DND-41 (cell line): ENCODE measurements at regions not wholly inside any gene's neighbourhood (a gene's known extent, or its start where the extent isn't known, plus 50 kb on each side); places are given as distances from the start of the nearest gene placed in this dataset.

Experiments used
- EZH2 ChIP-seq: IDR thresholded peaks from 3 replicates; pipeline ENCODE4 v1.6.1; 2012; ENCODE audit warnings: borderline replicate concordance, low read depth, mild to moderate bottlenecking, moderate library complexity, low read length, inconsistent platforms; ENCODE audit not compliant: severe bottlenecking
- TF ChIP-seq, protein P1 (sequence below): IDR thresholded peaks from 2 replicates; pipeline ENCODE4 v1.5.1; 2012; ENCODE audit warnings: borderline replicate concordance, low read length, moderate library complexity, mild to moderate bottlenecking; ENCODE audit not compliant: poor library complexity, severe bottlenecking; ENCODE audit errors: extremely low read depth

DNA sequence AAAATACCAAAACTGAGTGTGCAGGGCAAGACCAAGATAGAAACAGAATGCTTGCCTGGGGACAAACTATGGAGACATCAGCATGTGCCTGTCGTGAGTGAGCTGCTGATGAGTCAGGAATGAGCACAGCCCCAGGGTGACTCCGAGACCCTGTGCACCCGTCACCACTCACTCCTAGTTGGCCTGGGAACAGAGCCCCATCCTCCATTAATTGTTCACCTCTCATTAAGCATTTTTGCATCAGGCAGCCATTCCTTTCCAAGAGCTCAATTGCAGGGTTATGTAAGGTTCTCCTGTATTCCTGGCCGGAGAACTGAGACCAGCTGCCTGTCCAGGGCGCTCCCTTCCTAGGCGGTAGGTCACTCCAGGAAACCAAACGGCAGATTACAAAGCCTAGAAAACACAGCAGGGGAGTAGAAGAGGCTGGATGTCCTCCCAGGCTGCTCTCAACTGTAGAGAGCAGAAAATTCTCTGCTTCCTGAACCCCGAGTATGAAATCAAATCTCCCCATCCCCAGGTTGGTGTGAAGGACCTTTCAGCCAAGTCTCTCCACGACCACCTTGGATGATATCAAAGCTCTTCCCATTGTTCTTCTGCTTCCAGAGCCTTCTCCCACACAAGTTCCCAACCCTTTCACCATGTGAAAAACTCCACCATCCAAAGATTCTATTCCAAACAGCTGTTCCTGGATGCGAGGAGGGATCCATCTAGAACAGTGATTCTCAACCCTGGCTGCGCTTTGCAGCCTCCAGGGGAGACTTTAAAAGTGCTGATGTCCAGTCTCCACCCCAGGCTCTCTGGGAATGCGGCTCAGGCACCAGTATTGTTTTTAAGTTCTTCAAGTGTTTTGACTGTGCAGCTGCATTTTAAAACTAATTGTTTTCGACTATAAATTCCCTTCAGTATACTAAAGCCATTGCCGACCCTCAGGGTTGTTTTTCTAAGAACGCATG is 532.6 kb upstream of the JARID2 start:
- TF ChIP-seq, protein P1, sequence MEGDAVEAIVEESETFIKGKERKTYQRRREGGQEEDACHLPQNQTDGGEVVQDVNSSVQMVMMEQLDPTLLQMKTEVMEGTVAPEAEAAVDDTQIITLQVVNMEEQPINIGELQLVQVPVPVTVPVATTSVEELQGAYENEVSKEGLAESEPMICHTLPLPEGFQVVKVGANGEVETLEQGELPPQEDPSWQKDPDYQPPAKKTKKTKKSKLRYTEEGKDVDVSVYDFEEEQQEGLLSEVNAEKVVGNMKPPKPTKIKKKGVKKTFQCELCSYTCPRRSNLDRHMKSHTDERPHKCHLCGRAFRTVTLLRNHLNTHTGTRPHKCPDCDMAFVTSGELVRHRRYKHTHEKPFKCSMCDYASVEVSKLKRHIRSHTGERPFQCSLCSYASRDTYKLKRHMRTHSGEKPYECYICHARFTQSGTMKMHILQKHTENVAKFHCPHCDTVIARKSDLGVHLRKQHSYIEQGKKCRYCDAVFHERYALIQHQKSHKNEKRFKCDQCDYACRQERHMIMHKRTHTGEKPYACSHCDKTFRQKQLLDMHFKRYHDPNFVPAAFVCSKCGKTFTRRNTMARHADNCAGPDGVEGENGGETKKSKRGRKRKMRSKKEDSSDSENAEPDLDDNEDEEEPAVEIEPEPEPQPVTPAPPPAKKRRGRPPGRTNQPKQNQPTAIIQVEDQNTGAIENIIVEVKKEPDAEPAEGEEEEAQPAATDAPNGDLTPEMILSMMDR, result no peak
- no peak for TF ChIP-seq EZH2
